Ascending aorta (tissue), 2 donors: ENCODE measurements at regions not wholly inside any gene's neighbourhood (a gene's known extent, or its start where the extent isn't known, plus 50 kb on each side); places are given as distances from the start of the nearest gene placed in this dataset.

ENCODE experiments used
- DNase-seq, 2 donors: peaks; one replicate each; pipeline ENCODE4 v3.0.0-alpha.2; 2019; ENCODE audit warnings: low spot score in 2 of 2
- H3K27ac ChIP-seq, 2 donors: fragments of 200-600 bp; sonication (generic); one replicate each; pipeline ENCODE4 v1.5.1; 2016 to 2017; ENCODE audit warnings: mild to moderate bottlenecking in 1 of 2
- H3K27me3 ChIP-seq: fragments of 200-600 bp; sonication (generic); one replicate; pipeline ENCODE4 v1.5.1; 2017
- H3K36me3 ChIP-seq, 2 donors: fragments of 200-600 bp; sonication (generic); one replicate each; pipeline ENCODE4 v1.5.1; 2016
- H3K4me1 ChIP-seq, 2 donors: fragments of 200-600 bp; sonication (generic); one replicate each; pipeline ENCODE4 v1.5.1; 2016 to 2017; ENCODE audit warnings: mild to moderate bottlenecking in 1 of 2
- H3K4me3 ChIP-seq, 2 donors: fragments of 200-600 bp; sonication (generic); one replicate each; pipeline ENCODE4 v1.5.1; 2016 to 2017; ENCODE audit warnings: mild to moderate bottlenecking in 1 of 2
- H3K9me3 ChIP-seq, 2 donors: fragments of 200-600 bp; sonication (generic); one replicate each; pipeline ENCODE4 v1.5.1; 2016
- intact Hi-C: fragments of 100-400 bp; cut with DNase I; formaldehyde crosslinking; loops from one replicate; pipeline ENCODE4 v1.15.1; 2023
- TF ChIP-seq, protein P1 (sequence below), 3 experiments: fragments of 200-600 bp in 2 of 3; fragments of 450-650 bp in 1 of 3; sonication (generic) in 2 of 3; IDR thresholded peaks; one replicate each; pipeline ENCODE4 v1.5.1; 2016 to 2019; ENCODE audit warnings: antibody characterized with exemption in 3 of 3, mild to moderate bottlenecking in 1 of 3, moderate library complexity in 1 of 3

- Histone ChIP-seq H3K27ac (no peak overlapping the region), H3K4me3 (no peak overlapping the region), H3K27me3 (no peaks in the 10 kb centered on the region), H3K4me1 (no peaks in the 10 kb centered on the region), H3K9me3 (no peaks in the 10 kb centered on the region), H3K36me3 (no peaks in the 10 kb centered on the region)
- DNase-seq, result no peak
- intact Hi-C loops, result no loop called here
- TF ChIP-seq, protein P1, sequence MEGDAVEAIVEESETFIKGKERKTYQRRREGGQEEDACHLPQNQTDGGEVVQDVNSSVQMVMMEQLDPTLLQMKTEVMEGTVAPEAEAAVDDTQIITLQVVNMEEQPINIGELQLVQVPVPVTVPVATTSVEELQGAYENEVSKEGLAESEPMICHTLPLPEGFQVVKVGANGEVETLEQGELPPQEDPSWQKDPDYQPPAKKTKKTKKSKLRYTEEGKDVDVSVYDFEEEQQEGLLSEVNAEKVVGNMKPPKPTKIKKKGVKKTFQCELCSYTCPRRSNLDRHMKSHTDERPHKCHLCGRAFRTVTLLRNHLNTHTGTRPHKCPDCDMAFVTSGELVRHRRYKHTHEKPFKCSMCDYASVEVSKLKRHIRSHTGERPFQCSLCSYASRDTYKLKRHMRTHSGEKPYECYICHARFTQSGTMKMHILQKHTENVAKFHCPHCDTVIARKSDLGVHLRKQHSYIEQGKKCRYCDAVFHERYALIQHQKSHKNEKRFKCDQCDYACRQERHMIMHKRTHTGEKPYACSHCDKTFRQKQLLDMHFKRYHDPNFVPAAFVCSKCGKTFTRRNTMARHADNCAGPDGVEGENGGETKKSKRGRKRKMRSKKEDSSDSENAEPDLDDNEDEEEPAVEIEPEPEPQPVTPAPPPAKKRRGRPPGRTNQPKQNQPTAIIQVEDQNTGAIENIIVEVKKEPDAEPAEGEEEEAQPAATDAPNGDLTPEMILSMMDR (IDR thresholded peaks at IDR 0.05), result no peak
These were observed 400.0 kb upstream of the CELF4 start for GRCh38 chr18:37965572-37965970.

- TF ChIP-seq, protein P1 (IDR thresholded peaks at IDR 0.05), result no peak
- no peaks in the 10 kb centered on the region for H3K27me3 ChIP-seq
- intact Hi-C loops, result no loop called here
- no peak for DNase-seq
- no peaks in the 10 kb centered on the region for H3K4me1 ChIP-seq
- no peaks in the 10 kb centered on the region for H3K9me3 ChIP-seq
- no peaks in the 10 kb centered on the region for H3K36me3 ChIP-seq
- no peak overlapping the region for H3K27ac ChIP-seq
- H3K4me3 ChIP-seq, result no peak overlapping the region
These were observed 399.4 kb upstream of the CELF4 start for GRCh38 chr18:37964885-37965571.

DNA sequence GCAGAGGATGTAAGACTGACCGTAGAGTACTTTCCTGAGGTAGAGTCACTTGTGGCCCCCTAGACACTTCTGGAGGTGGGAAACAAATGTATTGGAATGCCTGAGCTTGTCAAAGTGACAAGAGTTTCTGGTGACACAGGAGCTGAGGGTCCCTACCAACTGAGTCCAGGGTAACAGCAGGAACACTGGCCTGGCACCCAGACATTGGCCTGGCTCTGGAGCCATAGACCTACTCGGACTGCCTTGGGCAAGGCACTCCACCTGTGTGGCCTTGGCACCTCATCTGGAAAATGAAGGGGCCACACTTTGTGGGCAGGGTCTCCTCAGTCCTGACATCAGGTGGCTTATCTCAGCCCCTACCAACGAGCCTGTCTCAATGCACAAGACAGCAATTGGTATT lies 398.2 kb upstream of the CELF4 start:
- no peak overlapping the region for H3K4me3 ChIP-seq
- intact Hi-C loops, result no loop called here
- no peaks in the 10 kb centered on the region for H3K9me3 ChIP-seq
- H3K27ac ChIP-seq, result no peak overlapping the region
- no peaks in the 10 kb centered on the region for H3K4me1 ChIP-seq
- no peak for DNase-seq
- TF ChIP-seq, protein P1 (IDR thresholded peaks at IDR 0.05), result no peak
- H3K36me3 ChIP-seq, result no peaks in the 10 kb centered on the region
- no peaks in the 10 kb centered on the region for H3K27me3 ChIP-seq

DNA sequence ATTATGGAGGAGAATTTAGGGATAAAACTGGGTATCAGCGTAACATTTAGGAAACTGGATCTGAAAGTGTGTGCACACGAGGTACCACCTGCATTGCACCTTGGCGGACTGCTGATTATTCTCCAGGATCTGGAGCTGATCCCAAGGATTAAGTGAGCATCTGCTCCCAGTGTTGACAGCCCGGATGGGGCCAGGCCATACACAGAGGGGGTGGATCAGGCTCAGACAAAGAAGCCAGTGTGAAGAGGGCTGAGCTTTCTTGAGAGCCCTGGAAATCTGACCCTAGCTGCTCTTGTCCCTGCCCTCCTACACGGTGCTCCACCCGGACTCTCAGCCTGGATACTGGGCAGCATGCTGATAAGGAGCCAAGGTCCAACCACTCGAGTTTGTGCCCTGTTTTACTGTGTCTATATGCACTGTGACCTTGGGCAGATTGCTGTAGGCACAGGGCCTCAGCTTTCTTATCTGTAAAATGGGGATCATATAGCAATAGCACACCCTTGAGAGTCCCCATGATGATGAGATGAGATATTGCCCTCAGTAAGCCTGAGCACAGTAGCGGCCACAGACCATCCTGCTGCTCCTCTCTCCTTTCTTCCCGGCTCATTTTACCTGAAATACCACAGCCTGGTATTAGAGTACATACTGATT lies 396.8 kb upstream of the CELF4 start:
- H3K4me1 ChIP-seq, result no peaks in the 10 kb centered on the region
- DNase-seq, result no peak
- H3K9me3 ChIP-seq, result no peaks in the 10 kb centered on the region
- intact Hi-C loops, result no loop called here
- no peaks in the 10 kb centered on the region for H3K27me3 ChIP-seq
- no peak overlapping the region for H3K27ac ChIP-seq
- TF ChIP-seq, protein P1 (IDR thresholded peaks at IDR 0.05), result no peak
- no peak overlapping the region for H3K4me3 ChIP-seq
- no peaks in the 10 kb centered on the region for H3K36me3 ChIP-seq

DNA sequence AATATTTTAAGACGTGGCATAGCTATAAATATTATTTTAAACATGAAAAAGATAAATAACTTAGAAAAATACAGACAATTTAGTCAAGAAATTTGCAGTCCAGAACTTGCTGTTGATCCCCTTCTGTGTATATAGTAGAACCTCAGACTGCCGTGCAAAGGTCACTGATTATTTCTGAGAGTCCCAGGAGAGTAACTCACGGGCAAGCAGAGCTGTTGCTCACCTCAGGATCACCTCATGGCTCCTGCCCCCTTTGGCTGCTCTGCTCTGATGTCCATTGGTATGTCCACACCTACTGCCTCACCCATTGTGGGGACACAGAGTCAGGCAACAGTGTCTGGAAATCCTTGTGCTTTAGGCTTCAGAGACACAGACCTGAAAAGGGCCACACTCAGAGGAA lies 392.9 kb upstream of the CELF4 start:
- intact Hi-C loops, result no loop called here
- H3K9me3 ChIP-seq, result no peaks in the 10 kb centered on the region
- no peaks in the 10 kb centered on the region for H3K36me3 ChIP-seq
- TF ChIP-seq, protein P1 (IDR thresholded peaks at IDR 0.05), result no peak
- H3K27me3 ChIP-seq, result no peaks in the 10 kb centered on the region
- H3K4me1 ChIP-seq, result no peaks in the 10 kb centered on the region
- no peak overlapping the region for H3K4me3 ChIP-seq
- no peak overlapping the region for H3K27ac ChIP-seq
- no peak for DNase-seq
